Skeletal muscle tissue (tissue), 3 donors: ENCODE measurements at regions not wholly inside any gene's neighbourhood (a gene's known extent, or its start where the extent isn't known, plus 50 kb on each side); places are given as distances from the start of the nearest gene placed in this dataset.

Experiments used
- H3K27ac ChIP-seq: one replicate; pipeline ENCODE4 v1.7.0; 2013; ENCODE audit warnings: mild to moderate bottlenecking, low read depth, low read length, inconsistent platforms
- H3K27me3 ChIP-seq, 3 donors: one replicate each; pipeline ENCODE4 v1.7.0; 2013; ENCODE audit warnings: low read length in 3 of 3; ENCODE audit not compliant: control insufficient read depth in 3 of 3, insufficient read depth in 3 of 3
- H3K36me3 ChIP-seq, 3 donors: one replicate each; pipeline ENCODE4 v1.7.0; 2013; ENCODE audit warnings: low read length in 3 of 3; ENCODE audit not compliant: control insufficient read depth in 3 of 3, insufficient read depth in 3 of 3
- H3K4me1 ChIP-seq, 3 donors: one replicate each; pipeline ENCODE4 v1.7.0; 2013; ENCODE audit warnings: low read length in 3 of 3, mild to moderate bottlenecking in 3 of 3; ENCODE audit not compliant: control insufficient read depth in 3 of 3, insufficient read depth in 3 of 3
- H3K4me3 ChIP-seq, 3 donors: one replicate each; pipeline ENCODE4 v1.7.0; 2013; ENCODE audit warnings: low read length in 3 of 3
- H3K9ac ChIP-seq, 3 donors: one replicate each; pipeline ENCODE4 v1.7.0; 2013; ENCODE audit warnings: low read length in 3 of 3, mild to moderate bottlenecking in 3 of 3, moderate library complexity in 2 of 3, low read depth in 1 of 3
- H3K9me3 ChIP-seq, 3 donors: one replicate each; pipeline ENCODE4 v1.7.0; 2013; ENCODE audit warnings: low read length in 3 of 3; ENCODE audit not compliant: control insufficient read depth in 3 of 3
- donor health status: Osteomylitis.

DNA sequence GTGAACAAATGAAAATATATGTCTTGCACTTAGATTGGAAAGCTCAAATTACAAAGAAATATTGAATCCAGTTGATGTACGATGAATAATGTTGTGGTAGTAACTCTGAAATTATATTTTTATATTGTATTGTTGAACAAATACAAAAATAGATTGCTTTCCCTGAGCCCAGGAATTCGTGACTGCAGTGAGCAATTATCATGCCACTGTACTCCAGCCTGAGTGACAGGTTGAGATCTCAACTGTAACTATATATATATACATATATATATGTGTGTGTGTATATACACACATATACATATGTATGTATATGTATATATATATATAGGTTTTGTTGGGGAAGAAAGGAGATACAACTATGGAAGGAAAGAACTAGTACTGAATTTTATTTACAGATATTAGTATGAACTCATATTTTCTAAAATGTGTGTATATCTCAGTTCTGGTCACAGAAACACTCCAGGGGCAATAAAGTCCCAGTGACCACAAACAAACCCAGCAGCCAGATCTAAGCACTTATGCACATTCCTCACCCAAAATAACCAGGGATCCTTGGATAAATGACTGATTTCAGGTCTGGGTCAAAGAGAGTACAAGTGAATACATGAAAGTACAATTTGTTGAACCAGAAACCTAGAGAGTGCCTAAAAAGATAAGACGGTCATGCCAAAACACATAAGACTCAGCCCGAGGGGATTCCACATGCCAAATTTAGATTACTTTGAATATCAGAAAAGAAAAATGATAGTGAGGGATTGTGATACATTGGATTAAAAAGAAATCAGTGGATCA, 146.3 kb downstream of the TMX3 start:
- Histone ChIP-seq H3K4me1 (no peaks in the 10 kb centered on the region), H3K9me3 (no peaks in the 10 kb centered on the region), H3K4me3 (no peak overlapping the region), H3K36me3 (no peaks in the 10 kb centered on the region), H3K27ac (no peak overlapping the region), H3K9ac (no peak overlapping the region), H3K27me3 (no peaks in the 10 kb centered on the region)

GRCh38 chr18:68566991-68567390, 147.9 kb downstream of the TMX3 start:
- H3K27ac ChIP-seq = no peak overlapping the region

GRCh38 chr18:68564961-68565360, 149.9 kb downstream of the TMX3 start:
- Histone ChIP-seq H3K9me3 (no peaks in the 10 kb centered on the region), H3K9ac (no peak overlapping the region), H3K4me1 (no peaks in the 10 kb centered on the region), H3K36me3 (no peaks in the 10 kb centered on the region), H3K27ac (no peak overlapping the region), H3K4me3 (no peak overlapping the region), H3K27me3 (no peaks in the 10 kb centered on the region)

More at GRCh38 chr18:68566991-68567390, 147.9 kb downstream of the TMX3 start:
- Histone ChIP-seq H3K4me1 (no peaks in the 10 kb centered on the region), H3K36me3 (no peaks in the 10 kb centered on the region), H3K9me3 (no peaks in the 10 kb centered on the region), H3K9ac (no peak overlapping the region), H3K27me3 (no peaks in the 10 kb centered on the region), H3K4me3 (no peak overlapping the region)

- Histone ChIP-seq H3K27ac (no peak overlapping the region), H3K36me3 (no peaks in the 10 kb centered on the region), H3K4me3 (no peak overlapping the region), H3K27me3 (no peaks in the 10 kb centered on the region), H3K9me3 (no peaks in the 10 kb centered on the region), H3K9ac (no peak overlapping the region), H3K4me1 (no peaks in the 10 kb centered on the region)
Observed at GRCh38 chr18:68564351-68564750, 150.6 kb downstream of the TMX3 start.

GRCh38 chr18:68560128-68560527, 154.8 kb downstream of the TMX3 start:
- H3K9ac ChIP-seq = no peak overlapping the region
- H3K27ac ChIP-seq = no peak overlapping the region
- peaks cover 0 to 2% (median 0%) of the 10 kb centered on the region in 3 donors for H3K9me3 ChIP-seq
- no peaks in the 10 kb centered on the region for H3K4me1 ChIP-seq
- no peak overlapping the region for H3K4me3 ChIP-seq
- H3K36me3 ChIP-seq = no peaks in the 10 kb centered on the region
- no peaks in the 10 kb centered on the region for H3K27me3 ChIP-seq

GRCh38 chr18:68557183-68557582, 157.7 kb downstream of the TMX3 start:
- Histone ChIP-seq H3K36me3 (no peaks in the 10 kb centered on the region), H3K4me1 (no peaks in the 10 kb centered on the region), H3K9me3 (peaks cover 0 to 2% (median 0%) of the 10 kb centered on the region in 3 donors), H3K4me3 (no peak overlapping the region), H3K27ac (no peak overlapping the region), H3K27me3 (no peaks in the 10 kb centered on the region), H3K9ac (no peak overlapping the region)

- Histone ChIP-seq H3K36me3 (no peaks in the 10 kb centered on the region), H3K27me3 (no peaks in the 10 kb centered on the region), H3K9me3 (peaks cover 0 to 2% (median 0%) of the 10 kb centered on the region in 3 donors), H3K9ac (no peak overlapping the region), H3K4me1 (no peaks in the 10 kb centered on the region), H3K4me3 (no peak overlapping the region), H3K27ac (no peak overlapping the region)
Observed at GRCh38 chr18:68555879-68556301, 159.0 kb downstream of the TMX3 start.

DNA sequence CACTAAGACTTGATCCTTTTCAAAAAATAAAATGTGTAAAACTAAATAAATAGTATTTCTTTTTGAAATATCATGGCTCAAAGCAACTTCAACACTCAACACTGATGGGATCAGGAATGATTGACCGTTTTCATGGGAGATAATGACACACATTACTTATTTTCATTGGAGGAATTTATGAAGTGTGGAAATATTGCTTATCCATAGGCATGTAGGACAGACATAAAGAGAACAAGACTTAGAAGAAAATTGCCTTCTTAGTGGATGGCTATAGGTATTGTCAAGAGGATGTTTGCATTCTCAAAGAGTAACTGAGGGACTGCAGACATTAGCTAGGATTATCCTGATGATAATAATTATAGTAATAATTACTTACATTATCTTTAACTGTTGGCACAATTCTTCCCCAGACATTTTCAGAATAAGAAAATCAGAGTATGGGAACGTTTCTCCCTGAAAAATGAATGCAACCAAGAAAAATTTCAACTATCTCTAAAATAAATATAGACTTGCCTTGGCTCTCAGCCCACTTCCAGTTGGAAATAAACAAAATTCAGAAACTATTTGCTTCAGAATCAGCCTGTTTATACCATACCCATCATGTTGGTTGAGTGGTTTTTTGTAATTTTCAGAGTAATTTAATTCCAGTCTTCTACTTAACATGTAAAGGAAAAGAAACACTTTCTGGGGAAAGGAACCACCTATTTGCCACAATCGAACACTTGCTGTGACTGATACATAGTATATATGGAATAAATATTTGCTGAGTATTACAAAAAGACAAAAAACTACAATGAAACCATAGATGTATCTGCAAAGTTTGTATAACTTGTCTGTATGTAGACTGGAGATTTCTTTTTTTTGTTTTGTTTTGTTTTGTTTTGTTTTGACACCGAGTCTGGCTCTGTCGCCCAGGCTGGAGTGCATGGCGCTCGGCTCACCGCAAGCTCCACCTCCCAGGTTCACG, 165.7 kb downstream of the TMX3 start:
- H3K27ac ChIP-seq = no peak overlapping the region
- no peak overlapping the region for H3K4me3 ChIP-seq
- no peaks in the 10 kb centered on the region for H3K4me1 ChIP-seq
- H3K36me3 ChIP-seq = no peaks in the 10 kb centered on the region
- H3K9ac ChIP-seq = no peak overlapping the region
- H3K27me3 ChIP-seq = no peaks in the 10 kb centered on the region
- H3K9me3 ChIP-seq = no peaks in the 10 kb centered on the region

GRCh38 chr18:68543344-68543743, 171.6 kb downstream of the TMX3 start:
- Histone ChIP-seq H3K4me1 (no peaks in the 10 kb centered on the region), H3K27me3 (no peaks in the 10 kb centered on the region), H3K4me3 (no peak overlapping the region), H3K9ac (no peak overlapping the region), H3K27ac (no peak overlapping the region), H3K36me3 (no peaks in the 10 kb centered on the region), H3K9me3 (no peaks in the 10 kb centered on the region)

DNA sequence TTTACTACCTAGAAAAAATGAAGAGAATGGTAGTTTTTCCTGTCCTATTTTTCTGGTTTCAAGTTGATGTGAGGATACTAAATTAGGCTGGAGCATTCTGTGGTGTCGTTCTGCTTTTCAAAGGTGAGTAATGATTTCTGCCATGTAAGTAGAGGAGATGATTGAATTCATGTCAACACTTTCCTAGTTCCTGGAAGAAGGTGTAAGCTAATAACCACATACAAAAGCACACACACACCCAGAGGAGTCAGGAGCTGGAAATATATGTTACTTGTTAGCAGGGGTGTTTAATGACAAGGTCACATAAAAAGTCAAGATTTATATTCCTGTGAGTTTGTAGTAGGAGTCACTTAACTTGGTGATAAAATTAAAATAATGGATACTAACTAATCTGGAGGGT, 172.1 kb downstream of the TMX3 start:
- Histone ChIP-seq H3K27ac (no peak overlapping the region), H3K27me3 (no peaks in the 10 kb centered on the region), H3K9ac (no peak overlapping the region), H3K4me3 (no peak overlapping the region), H3K4me1 (no peaks in the 10 kb centered on the region), H3K9me3 (no peaks in the 10 kb centered on the region), H3K36me3 (no peaks in the 10 kb centered on the region)
